ENCODE measurements at regions not wholly inside any gene's neighbourhood (a gene's known extent, or its start where the extent isn't known, plus 50 kb on each side); places are given as distances from the start of the nearest gene placed in this dataset.

DNA sequence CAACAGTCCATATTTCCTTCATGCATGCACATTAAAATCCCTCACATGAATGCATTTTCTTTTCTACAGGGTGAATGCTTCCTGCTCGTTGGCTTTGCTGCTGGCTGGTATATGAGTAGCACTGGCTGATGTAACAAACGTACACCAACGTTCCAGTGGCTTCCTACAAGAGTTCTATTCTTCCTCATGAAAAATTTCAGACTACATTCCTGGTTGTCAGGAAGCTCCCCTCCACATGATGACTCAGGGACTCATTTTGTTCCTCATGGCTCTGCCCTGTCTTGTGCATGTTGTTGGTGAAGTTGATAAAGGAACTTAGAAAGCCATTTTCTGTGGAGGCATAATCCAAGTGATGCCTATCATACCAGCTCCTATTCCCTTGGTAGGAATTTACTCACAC, 470.7 kb upstream of the KLF6 start:
- Mint-ChIP-seq H3K27ac (ENCODE audit: unreplicated experiment) (no peak overlapping the region), H3K27me3 (ENCODE audit: unreplicated experiment) (no peaks in the 10 kb centered on the region), H3K9me3 (ENCODE audit: unreplicated experiment) (peaks cover 11% of the 10 kb centered on the region), H3K4me1 (ENCODE audit: unreplicated experiment) (peaks cover 32% of the 10 kb centered on the region), H3K4me3 (ENCODE audit: unreplicated experiment) (no peak overlapping the region), H3K36me3 (ENCODE audit: unreplicated experiment) (no peaks in the 10 kb centered on the region)
- TF ChIP-seq, protein P1, sequence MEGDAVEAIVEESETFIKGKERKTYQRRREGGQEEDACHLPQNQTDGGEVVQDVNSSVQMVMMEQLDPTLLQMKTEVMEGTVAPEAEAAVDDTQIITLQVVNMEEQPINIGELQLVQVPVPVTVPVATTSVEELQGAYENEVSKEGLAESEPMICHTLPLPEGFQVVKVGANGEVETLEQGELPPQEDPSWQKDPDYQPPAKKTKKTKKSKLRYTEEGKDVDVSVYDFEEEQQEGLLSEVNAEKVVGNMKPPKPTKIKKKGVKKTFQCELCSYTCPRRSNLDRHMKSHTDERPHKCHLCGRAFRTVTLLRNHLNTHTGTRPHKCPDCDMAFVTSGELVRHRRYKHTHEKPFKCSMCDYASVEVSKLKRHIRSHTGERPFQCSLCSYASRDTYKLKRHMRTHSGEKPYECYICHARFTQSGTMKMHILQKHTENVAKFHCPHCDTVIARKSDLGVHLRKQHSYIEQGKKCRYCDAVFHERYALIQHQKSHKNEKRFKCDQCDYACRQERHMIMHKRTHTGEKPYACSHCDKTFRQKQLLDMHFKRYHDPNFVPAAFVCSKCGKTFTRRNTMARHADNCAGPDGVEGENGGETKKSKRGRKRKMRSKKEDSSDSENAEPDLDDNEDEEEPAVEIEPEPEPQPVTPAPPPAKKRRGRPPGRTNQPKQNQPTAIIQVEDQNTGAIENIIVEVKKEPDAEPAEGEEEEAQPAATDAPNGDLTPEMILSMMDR (IDR thresholded peaks at IDR 0.05), result no peak
- DNase-seq (ENCODE audit: extremely low spot score, unreplicated experiment), result no peak

DNA sequence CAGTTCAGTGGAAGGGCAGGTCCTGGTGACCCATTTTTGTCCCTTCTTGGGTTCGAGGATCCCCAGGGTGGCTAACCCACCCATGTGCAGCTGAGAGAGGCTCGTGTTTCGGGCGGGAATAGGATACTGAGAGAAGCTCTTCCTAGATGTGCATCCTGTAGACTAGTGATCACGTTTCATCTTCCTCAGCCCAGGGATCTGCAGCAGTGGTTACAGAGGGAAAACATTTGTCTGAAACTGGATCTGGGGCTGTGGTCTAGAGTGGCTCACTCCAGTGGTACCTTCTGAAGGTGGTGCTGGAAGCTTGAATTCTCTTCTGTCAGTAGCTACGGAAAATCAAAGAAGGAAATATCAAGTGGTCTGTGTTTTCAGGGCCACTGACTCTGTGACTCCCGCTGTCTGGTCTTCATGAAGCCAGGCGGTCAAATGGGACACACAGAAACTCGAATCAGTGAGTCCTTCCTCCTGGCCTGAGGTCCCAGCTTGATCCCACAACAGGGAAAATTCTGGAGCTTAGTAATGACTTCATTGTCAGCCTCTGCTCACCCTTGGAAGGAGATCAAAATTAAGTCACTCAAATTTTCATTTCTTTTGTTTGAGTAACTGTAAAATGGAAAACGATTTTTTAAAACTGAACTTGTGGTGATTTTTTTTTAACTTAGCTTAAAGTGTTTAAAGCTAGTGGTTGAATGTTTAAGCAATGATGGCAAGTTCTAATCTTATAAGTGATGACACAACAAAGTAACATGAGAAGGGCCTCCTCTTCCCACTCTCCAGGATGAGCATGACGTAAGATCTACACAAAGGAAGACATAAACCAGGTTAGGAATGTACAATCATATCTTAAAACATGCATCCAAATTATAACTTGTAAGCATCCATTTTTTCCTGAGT, 469.3 kb upstream of the KLF6 start:
- TF ChIP-seq, protein P1 (IDR thresholded peaks at IDR 0.05), result no peak
- H3K4me1 Mint-ChIP-seq (ENCODE audit: unreplicated experiment), result peaks cover 25% of the 10 kb centered on the region
- H3K27ac Mint-ChIP-seq (ENCODE audit: unreplicated experiment), result peak overlapping the region; percentile 83
- no peaks in the 10 kb centered on the region for H3K36me3 Mint-ChIP-seq (ENCODE audit: unreplicated experiment)
- no peaks in the 10 kb centered on the region for H3K27me3 Mint-ChIP-seq (ENCODE audit: unreplicated experiment)
- H3K4me3 Mint-ChIP-seq (ENCODE audit: unreplicated experiment), result no peak overlapping the region
- peaks cover 11% of the 10 kb centered on the region for H3K9me3 Mint-ChIP-seq (ENCODE audit: unreplicated experiment)
- DNase-seq (ENCODE audit: extremely low spot score, unreplicated experiment), result no peak

DNA sequence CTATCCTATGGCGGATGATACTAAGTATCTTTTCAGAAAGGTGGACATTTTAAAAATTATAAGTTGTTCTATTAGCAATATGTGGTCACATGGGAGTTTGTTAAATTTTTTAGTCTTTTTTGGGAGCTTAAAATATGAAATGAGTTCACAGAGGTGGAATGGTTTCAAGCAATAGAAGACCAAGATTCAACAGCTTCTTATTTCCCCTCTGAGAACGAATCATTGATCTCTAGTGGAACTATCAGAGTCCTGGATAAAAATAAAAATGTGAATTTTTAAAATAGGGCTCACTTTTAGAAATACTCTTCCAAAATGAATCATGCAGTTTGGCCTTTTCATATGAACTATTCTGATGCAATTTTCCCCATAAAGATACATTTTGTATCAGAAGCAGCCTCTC, 467.7 kb upstream of the KLF6 start:
- Mint-ChIP-seq H3K27ac (ENCODE audit: unreplicated experiment) (no peak overlapping the region), H3K36me3 (ENCODE audit: unreplicated experiment) (no peaks in the 10 kb centered on the region), H3K27me3 (ENCODE audit: unreplicated experiment) (no peaks in the 10 kb centered on the region), H3K4me3 (ENCODE audit: unreplicated experiment) (no peak overlapping the region), H3K9me3 (ENCODE audit: unreplicated experiment) (peaks cover 11% of the 10 kb centered on the region), H3K4me1 (ENCODE audit: unreplicated experiment) (peaks cover 23% of the 10 kb centered on the region)
- no peak for DNase-seq (ENCODE audit: extremely low spot score, unreplicated experiment)
- TF ChIP-seq, protein P1 (IDR thresholded peaks at IDR 0.05), result no peak

DNA sequence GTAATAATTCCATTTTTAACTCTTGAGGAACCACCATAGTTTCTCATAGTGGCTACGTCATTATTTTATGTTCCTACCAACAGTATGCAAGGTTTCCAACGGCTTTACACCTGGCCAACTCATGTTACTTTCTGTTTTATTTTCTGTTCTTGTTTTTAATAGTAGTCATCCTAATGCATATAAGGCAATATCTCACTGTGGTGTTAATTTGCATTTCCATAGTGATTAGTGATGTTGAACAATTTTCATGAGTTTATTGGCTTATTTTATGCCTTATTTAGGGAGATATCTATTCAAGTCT, 465.5 kb upstream of the KLF6 start:
- TF ChIP-seq, protein P1 (IDR thresholded peaks at IDR 0.05), result no peak
- no peak for DNase-seq (ENCODE audit: extremely low spot score, unreplicated experiment)
- Mint-ChIP-seq H3K36me3 (ENCODE audit: unreplicated experiment) (no peaks in the 10 kb centered on the region), H3K27me3 (ENCODE audit: unreplicated experiment) (no peaks in the 10 kb centered on the region), H3K9me3 (ENCODE audit: unreplicated experiment) (peaks cover 5% of the 10 kb centered on the region), H3K4me3 (ENCODE audit: unreplicated experiment) (no peak overlapping the region), H3K4me1 (ENCODE audit: unreplicated experiment) (peaks cover 44% of the 10 kb centered on the region), H3K27ac (ENCODE audit: unreplicated experiment) (no peak overlapping the region)

DNA sequence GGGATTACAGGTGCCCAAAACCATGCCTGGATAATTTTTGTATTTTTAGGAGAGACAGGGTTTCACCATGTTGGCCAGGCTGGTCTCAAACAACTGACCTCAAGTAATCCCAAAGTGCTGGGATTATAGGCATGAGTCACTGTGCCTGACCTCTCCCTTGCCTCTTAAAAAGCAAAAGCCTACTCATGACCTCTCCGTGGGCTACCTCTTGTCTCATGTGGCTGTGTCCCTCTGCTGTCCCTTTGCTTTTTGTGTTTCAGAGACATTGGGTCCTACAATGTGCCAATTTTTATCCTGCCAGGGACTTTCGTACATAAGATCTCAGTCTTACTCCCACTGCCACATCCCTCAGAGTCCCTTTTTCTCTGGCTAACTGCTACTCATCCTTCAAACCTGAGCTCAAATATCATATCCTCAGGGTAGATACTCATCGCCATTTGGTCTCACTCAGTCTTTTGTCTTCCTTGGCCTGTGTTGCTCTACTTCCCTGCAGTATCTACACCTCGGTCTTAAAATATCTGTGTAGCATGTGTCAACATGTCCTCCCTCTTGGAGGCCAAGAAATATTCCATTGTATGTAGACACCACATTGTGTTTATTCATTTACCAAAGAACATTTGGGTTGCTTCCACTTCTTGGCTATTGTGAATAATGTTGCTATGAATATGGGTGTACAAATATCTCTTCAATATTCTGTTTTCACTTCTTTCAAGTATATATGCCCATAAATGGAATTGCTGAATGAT, 465.0 kb upstream of the KLF6 start:
- peaks cover 48% of the 10 kb centered on the region for H3K4me1 Mint-ChIP-seq (ENCODE audit: unreplicated experiment)
- H3K9me3 Mint-ChIP-seq (ENCODE audit: unreplicated experiment), result no peaks in the 10 kb centered on the region
- H3K27ac Mint-ChIP-seq (ENCODE audit: unreplicated experiment), result peak overlapping the region; percentile 42
- no peaks in the 10 kb centered on the region for H3K27me3 Mint-ChIP-seq (ENCODE audit: unreplicated experiment)
- no peak for DNase-seq (ENCODE audit: extremely low spot score, unreplicated experiment)
- H3K36me3 Mint-ChIP-seq (ENCODE audit: unreplicated experiment), result no peaks in the 10 kb centered on the region
- no peak overlapping the region for H3K4me3 Mint-ChIP-seq (ENCODE audit: unreplicated experiment)
- TF ChIP-seq, protein P1 (IDR thresholded peaks at IDR 0.05), result no peak

Data from osteocyte (in vitro differentiated cells).